ENCODE measurements at regions not wholly inside any gene's neighbourhood (a gene's known extent, or its start where the extent isn't known, plus 50 kb on each side); places are given as distances from the start of the nearest gene placed in this dataset.

DNA sequence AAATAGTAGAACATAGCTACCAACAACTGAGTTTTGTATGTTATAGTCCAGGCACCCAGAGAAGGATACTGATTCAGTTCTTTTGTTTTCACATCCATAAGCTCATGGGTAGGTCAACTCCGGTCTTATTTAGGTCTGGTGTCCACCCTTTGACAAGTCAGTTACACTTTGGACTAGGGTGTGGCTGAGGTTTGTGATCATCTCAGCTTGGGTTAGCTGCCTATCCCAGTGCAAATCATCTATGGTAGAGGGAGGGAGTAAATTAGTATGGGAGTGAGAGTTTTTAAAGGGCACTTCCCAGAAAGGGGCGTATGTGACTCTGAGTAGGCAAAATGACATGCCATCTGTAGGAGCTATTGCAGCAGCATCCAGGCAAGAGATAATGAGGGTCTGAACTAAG lies 66.1 kb downstream of the TANC2 start:
- no peaks in the 10 kb centered on the region for H3K9me3 ChIP-seq
- TF ChIP-seq SIN3A (IDR thresholded peaks at IDR 0.05; ENCODE audit: borderline replicate concordance, low read depth, low read length) (no peak), TEAD4 (IDR thresholded peaks at IDR 0.05; ENCODE audit: borderline replicate concordance, insufficient read depth) (no peak), POLR2AphosphoS5 (IDR thresholded peaks at IDR 0.05; ENCODE audit: low read depth, low read length) (no peak), FOXM1 (IDR thresholded peaks at IDR 0.05; ENCODE audit: low read depth) (no peak), ELF1 (IDR thresholded peaks at IDR 0.05) (no peak)
- H3K9me2 ChIP-seq, result no peaks in the 10 kb centered on the region
- DNase-seq, result no peak
- peaks cover 86% of the 10 kb centered on the region for H3K79me2 ChIP-seq (ENCODE audit: insufficient read depth)
- no peak overlapping the region for H2AFZ ChIP-seq (ENCODE audit: low read depth)
- H3K9ac ChIP-seq, result no peak overlapping the region
- POLR2A ChIA-PET, result no interaction called here
- peaks cover 18 to 31% of the 10 kb centered on the region in 2 experiments for H3K36me3 ChIP-seq (replicated peaks in 1 of 2; ENCODE audit: control insufficient read depth in 1 of 2, insufficient read depth in 2 of 2, low read length in 1 of 2)
- no peaks in the 10 kb centered on the region for H4K20me1 ChIP-seq (ENCODE audit: insufficient read depth)
- CTCF ChIA-PET, result interaction anchor here (1.2 to 2.4 kb wide), 3 partner anchors 8 to 15 kb away, joined by 3 to 7 read pairs (median 5); no protein-coding TSS in a partner anchor
- H3K4me1 ChIP-seq (ENCODE audit: control insufficient read depth in 1 of 2, insufficient read depth in 2 of 2, low read depth in 1 of 2, low read length in 1 of 2), result peaks cover 0 to 38% of the 10 kb centered on the region in 2 experiments; a peak in 2 of 4 replicates
- WGBS (ENCODE audit: low lambda C conversion rate), result 96% methylated on average over 2 of the region's 2 CpGs
- no peak overlapping the region for H3K27ac ChIP-seq (ENCODE audit: low read depth in 2 of 2, low read length in 1 of 2)
- no peaks in the 10 kb centered on the region for H3K27me3 ChIP-seq (ENCODE audit: insufficient read depth)
- no peak overlapping the region for H3K4me2 ChIP-seq
- peaks cover 42% of the 10 kb centered on the region for H3F3A ChIP-seq (replicated peaks; ENCODE audit: insufficient read depth)
- no peak overlapping the region for H3K4me3 ChIP-seq (ENCODE audit: low read depth in 2 of 2, low read length in 1 of 2)

DNA sequence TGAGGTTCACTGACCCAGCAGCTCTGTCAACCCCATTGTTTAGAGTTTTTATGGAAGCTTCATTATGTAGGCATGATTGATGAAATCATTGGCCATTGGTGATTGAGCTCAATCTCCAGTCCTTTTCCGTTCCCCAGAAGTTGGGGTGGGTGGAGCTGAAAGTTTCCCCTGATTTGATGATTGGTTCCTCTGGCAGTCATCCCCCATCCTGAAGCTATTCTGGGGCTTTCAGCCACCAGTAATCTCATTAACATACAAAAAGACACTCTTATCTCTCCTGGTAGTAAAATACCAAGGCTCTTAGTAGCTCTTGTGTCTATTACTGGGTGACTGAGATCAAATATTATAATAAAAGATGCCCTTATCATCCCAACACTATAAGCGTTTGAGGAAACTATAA lies 67.1 kb downstream of the TANC2 start:
- no peak overlapping the region for H3K4me3 ChIP-seq (ENCODE audit: low read depth in 2 of 2, low read length in 1 of 2)
- peaks cover 38% of the 10 kb centered on the region for H3F3A ChIP-seq (replicated peaks; ENCODE audit: insufficient read depth)
- no peak overlapping the region for H3K9ac ChIP-seq
- ChIA-PET POLR2A (no interaction called here), CTCF (interaction anchor here (0.9 to 2.4 kb wide), 3 partner anchors 12 to 311 kb away, joined by 3 to 7 read pairs (median 3); no protein-coding TSS in a partner anchor)
- H3K9me3 ChIP-seq, result no peaks in the 10 kb centered on the region
- H3K9me2 ChIP-seq, result no peaks in the 10 kb centered on the region
- H3K27ac ChIP-seq (ENCODE audit: low read depth in 2 of 2, low read length in 1 of 2), result no peak overlapping the region
- peaks cover 18 to 31% of the 10 kb centered on the region in 2 experiments for H3K36me3 ChIP-seq (replicated peaks in 1 of 2; ENCODE audit: control insufficient read depth in 1 of 2, insufficient read depth in 2 of 2, low read length in 1 of 2)
- peaks cover 0 to 31% of the 10 kb centered on the region in 2 experiments; a peak in 3 of 4 replicates for H3K4me1 ChIP-seq (ENCODE audit: control insufficient read depth in 1 of 2, insufficient read depth in 2 of 2, low read depth in 1 of 2, low read length in 1 of 2)
- 95% methylated on average over 2 of the region's 2 CpGs for WGBS (ENCODE audit: low lambda C conversion rate)
- no peak overlapping the region for H2AFZ ChIP-seq (ENCODE audit: low read depth)
- H4K20me1 ChIP-seq (ENCODE audit: insufficient read depth), result peaks cover 5% of the 10 kb centered on the region; the same call in 1 of the 2 replicates
- DNase-seq, result no peak
- peaks cover 86% of the 10 kb centered on the region for H3K79me2 ChIP-seq (ENCODE audit: insufficient read depth)
- TF ChIP-seq GABPA (IDR thresholded peaks at IDR 0.05; ENCODE audit: low read depth) (no peak), MXI1 (IDR thresholded peaks at IDR 0.05; ENCODE audit: low read depth, low read length) (no peak), NRF1 (IDR thresholded peaks at IDR 0.05; ENCODE audit: low read depth, low read length) (no peak), RCOR1 (IDR thresholded peaks at IDR 0.05; ENCODE audit: low read length) (no peak), ELF1 (IDR thresholded peaks at IDR 0.05) (no peak), POLR2AphosphoS5 (IDR thresholded peaks at IDR 0.05; ENCODE audit: low read depth, low read length) (no peak), RXRA (IDR thresholded peaks at IDR 0.05; ENCODE audit: borderline replicate concordance, low read depth) (no peak), FOXJ3 (CRISPR knock-in tag; IDR thresholded peaks at IDR 0.05) (no peak), TAF1 (IDR thresholded peaks at IDR 0.05; ENCODE audit: borderline replicate concordance, low read depth, low read length) (no peak), NFIC (IDR thresholded peaks at IDR 0.05; ENCODE audit: borderline replicate concordance) (no peak), JUND (IDR thresholded peaks at IDR 0.05) (no peak), EZH2phosphoT487 (IDR thresholded peaks at IDR 0.05; ENCODE audit: borderline replicate concordance, low read depth) (no peak), TCF12 (IDR thresholded peaks at IDR 0.05) (no peak)
- TF ChIP-seq, protein P1, sequence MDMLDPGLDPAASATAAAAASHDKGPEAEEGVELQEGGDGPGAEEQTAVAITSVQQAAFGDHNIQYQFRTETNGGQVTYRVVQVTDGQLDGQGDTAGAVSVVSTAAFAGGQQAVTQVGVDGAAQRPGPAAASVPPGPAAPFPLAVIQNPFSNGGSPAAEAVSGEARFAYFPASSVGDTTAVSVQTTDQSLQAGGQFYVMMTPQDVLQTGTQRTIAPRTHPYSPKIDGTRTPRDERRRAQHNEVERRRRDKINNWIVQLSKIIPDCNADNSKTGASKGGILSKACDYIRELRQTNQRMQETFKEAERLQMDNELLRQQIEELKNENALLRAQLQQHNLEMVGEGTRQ (IDR thresholded peaks at IDR 0.05; ENCODE audit: borderline replicate concordance, low read depth, low read length), result no peak
- TF ChIP-seq, protein P2, sequence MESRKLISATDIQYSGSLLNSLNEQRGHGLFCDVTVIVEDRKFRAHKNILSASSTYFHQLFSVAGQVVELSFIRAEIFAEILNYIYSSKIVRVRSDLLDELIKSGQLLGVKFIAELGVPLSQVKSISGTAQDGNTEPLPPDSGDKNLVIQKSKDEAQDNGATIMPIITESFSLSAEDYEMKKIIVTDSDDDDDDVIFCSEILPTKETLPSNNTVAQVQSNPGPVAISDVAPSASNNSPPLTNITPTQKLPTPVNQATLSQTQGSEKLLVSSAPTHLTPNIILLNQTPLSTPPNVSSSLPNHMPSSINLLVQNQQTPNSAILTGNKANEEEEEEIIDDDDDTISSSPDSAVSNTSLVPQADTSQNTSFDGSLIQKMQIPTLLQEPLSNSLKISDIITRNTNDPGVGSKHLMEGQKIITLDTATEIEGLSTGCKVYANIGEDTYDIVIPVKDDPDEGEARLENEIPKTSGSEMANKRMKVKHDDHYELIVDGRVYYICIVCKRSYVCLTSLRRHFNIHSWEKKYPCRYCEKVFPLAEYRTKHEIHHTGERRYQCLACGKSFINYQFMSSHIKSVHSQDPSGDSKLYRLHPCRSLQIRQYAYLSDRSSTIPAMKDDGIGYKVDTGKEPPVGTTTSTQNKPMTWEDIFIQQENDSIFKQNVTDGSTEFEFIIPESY (IDR thresholded peaks at IDR 0.05; ENCODE audit: borderline replicate concordance, low read depth), result no peak
- TF ChIP-seq, protein P3, sequence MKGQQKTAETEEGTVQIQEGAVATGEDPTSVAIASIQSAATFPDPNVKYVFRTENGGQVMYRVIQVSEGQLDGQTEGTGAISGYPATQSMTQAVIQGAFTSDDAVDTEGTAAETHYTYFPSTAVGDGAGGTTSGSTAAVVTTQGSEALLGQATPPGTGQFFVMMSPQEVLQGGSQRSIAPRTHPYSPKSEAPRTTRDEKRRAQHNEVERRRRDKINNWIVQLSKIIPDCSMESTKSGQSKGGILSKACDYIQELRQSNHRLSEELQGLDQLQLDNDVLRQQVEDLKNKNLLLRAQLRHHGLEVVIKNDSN (IDR thresholded peaks at IDR 0.05; ENCODE audit: borderline replicate concordance, low read depth), result no peak
- TF ChIP-seq, protein P4, sequence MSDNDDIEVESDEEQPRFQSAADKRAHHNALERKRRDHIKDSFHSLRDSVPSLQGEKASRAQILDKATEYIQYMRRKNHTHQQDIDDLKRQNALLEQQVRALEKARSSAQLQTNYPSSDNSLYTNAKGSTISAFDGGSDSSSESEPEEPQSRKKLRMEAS (IDR thresholded peaks at IDR 0.05; ENCODE audit: low read depth), result no peak
- TF ChIP-seq, protein P5, sequence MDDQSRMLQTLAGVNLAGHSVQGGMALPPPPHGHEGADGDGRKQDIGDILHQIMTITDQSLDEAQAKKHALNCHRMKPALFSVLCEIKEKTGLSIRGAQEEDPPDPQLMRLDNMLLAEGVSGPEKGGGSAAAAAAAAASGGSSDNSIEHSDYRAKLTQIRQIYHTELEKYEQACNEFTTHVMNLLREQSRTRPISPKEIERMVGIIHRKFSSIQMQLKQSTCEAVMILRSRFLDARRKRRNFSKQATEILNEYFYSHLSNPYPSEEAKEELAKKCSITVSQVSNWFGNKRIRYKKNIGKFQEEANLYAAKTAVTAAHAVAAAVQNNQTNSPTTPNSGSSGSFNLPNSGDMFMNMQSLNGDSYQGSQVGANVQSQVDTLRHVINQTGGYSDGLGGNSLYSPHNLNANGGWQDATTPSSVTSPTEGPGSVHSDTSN (IDR thresholded peaks at IDR 0.05), result no peak
- TF ChIP-seq, protein P6, sequence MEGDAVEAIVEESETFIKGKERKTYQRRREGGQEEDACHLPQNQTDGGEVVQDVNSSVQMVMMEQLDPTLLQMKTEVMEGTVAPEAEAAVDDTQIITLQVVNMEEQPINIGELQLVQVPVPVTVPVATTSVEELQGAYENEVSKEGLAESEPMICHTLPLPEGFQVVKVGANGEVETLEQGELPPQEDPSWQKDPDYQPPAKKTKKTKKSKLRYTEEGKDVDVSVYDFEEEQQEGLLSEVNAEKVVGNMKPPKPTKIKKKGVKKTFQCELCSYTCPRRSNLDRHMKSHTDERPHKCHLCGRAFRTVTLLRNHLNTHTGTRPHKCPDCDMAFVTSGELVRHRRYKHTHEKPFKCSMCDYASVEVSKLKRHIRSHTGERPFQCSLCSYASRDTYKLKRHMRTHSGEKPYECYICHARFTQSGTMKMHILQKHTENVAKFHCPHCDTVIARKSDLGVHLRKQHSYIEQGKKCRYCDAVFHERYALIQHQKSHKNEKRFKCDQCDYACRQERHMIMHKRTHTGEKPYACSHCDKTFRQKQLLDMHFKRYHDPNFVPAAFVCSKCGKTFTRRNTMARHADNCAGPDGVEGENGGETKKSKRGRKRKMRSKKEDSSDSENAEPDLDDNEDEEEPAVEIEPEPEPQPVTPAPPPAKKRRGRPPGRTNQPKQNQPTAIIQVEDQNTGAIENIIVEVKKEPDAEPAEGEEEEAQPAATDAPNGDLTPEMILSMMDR (IDR thresholded peaks at IDR 0.05), result no peak
- H3K27me3 ChIP-seq (ENCODE audit: insufficient read depth), result no peaks in the 10 kb centered on the region
- H3K4me2 ChIP-seq, result no peak overlapping the region
